H9 (cell line): ENCODE measurements at regions not wholly inside any gene's neighbourhood (a gene's known extent, or its start where the extent isn't known, plus 50 kb on each side); places are given as distances from the start of the nearest gene placed in this dataset.

Source experiments
- DNase-seq: peaks from one replicate; pipeline ENCODE4 v3.0.0-alpha.2; 2017
- H2AFZ ChIP-seq: one replicate; pipeline ENCODE4 v1.6.1; 2013; ENCODE audit warnings: mild to moderate bottlenecking, low read length, control low read depth, moderate library complexity
- H2AK5ac ChIP-seq: 2 replicates; pipeline ENCODE4 v1.6.1; 2013; ENCODE audit warnings: low read length, control low read depth, mixed read lengths; ENCODE audit not compliant: insufficient read length
- H2BK120ac ChIP-seq: one replicate; pipeline ENCODE4 v1.6.1; 2013; ENCODE audit warnings: low read depth, mild to moderate bottlenecking, low read length, control low read depth, inconsistent platforms; ENCODE audit not compliant: poor library complexity, severe bottlenecking
- H2BK12ac ChIP-seq: 2 replicates; pipeline ENCODE4 v1.6.1; 2013; ENCODE audit warnings: low read length, control low read depth, mixed read lengths, low read depth; ENCODE audit not compliant: insufficient read length
- H2BK15ac ChIP-seq: 2 replicates; pipeline ENCODE4 v1.6.1; 2013; ENCODE audit warnings: low read depth, low read length, control low read depth
- H2BK20ac ChIP-seq: one replicate; pipeline ENCODE4 v1.6.1; 2013; ENCODE audit warnings: low read depth, mild to moderate bottlenecking, low read length, control low read depth, inconsistent platforms; ENCODE audit not compliant: poor library complexity, severe bottlenecking
- H2BK5ac ChIP-seq: 2 replicates; pipeline ENCODE4 v1.6.1; 2013; ENCODE audit warnings: low read length, control low read depth, mixed read lengths; ENCODE audit not compliant: insufficient read length
- H3K14ac ChIP-seq: 2 replicates; pipeline ENCODE4 v1.6.1; 2013; ENCODE audit warnings: low read length, control low read depth; ENCODE audit not compliant: insufficient read depth
- H3K18ac ChIP-seq: 2 replicates; pipeline ENCODE4 v1.6.1; 2013; ENCODE audit warnings: low read depth, mild to moderate bottlenecking, mixed read lengths, low read length, control low read depth; ENCODE audit not compliant: insufficient read length
- H3K23ac ChIP-seq: 2 replicates; pipeline ENCODE4 v1.6.1; 2013; ENCODE audit warnings: low read length, control low read depth, mixed read lengths, low read depth; ENCODE audit not compliant: insufficient read length
- H3K23me2 ChIP-seq: 2 replicates; pipeline ENCODE4 v1.6.1; 2013; ENCODE audit warnings: low read depth, mild to moderate bottlenecking, mixed read lengths, low read length, control low read depth; ENCODE audit not compliant: insufficient read length, poor library complexity, severe bottlenecking
- H3K27ac ChIP-seq: 2 replicates; pipeline ENCODE4 v1.5.1; 2013; ENCODE audit warnings: low read length, control low read depth, mixed read lengths, low read depth; ENCODE audit not compliant: insufficient read length
- H3K27me3 ChIP-seq: 2 replicates; pipeline ENCODE4 v1.6.1; 2013; ENCODE audit warnings: low read length, control low read depth, inconsistent platforms; ENCODE audit not compliant: insufficient read depth
- H3K4ac ChIP-seq: 2 replicates; pipeline ENCODE4 v1.6.1; 2013; ENCODE audit warnings: low read depth, mild to moderate bottlenecking, control low read depth, inconsistent platforms, low read length, moderate library complexity
- H3K4me1 ChIP-seq: 2 replicates; pipeline ENCODE4 v1.6.1; 2013; ENCODE audit warnings: low read length, control low read depth, inconsistent platforms; ENCODE audit not compliant: insufficient read depth
- H3K4me2 ChIP-seq: 2 replicates; pipeline ENCODE4 v1.6.1; 2013; ENCODE audit warnings: low read length, control low read depth, mixed read lengths; ENCODE audit not compliant: insufficient read length, insufficient read depth
- H3K56ac ChIP-seq: 2 replicates; pipeline ENCODE4 v1.6.1; 2013; ENCODE audit warnings: low read depth, mild to moderate bottlenecking, mixed read lengths, low read length, control low read depth; ENCODE audit not compliant: insufficient read length
- H3K79me1 ChIP-seq: 2 replicates; pipeline ENCODE4 v1.6.1; 2013; ENCODE audit warnings: low read depth, mild to moderate bottlenecking, moderate library complexity, low read length, control low read depth, inconsistent platforms; ENCODE audit not compliant: insufficient read depth, poor library complexity, severe bottlenecking
- H3K79me2 ChIP-seq: 2 replicates; pipeline ENCODE4 v1.6.1; 2013; ENCODE audit warnings: low read length, control low read depth, inconsistent platforms; ENCODE audit not compliant: insufficient read depth
- H3K9ac ChIP-seq: 2 replicates; pipeline ENCODE4 v1.6.1; 2013; ENCODE audit warnings: low read length, control low read depth, mixed read lengths; ENCODE audit not compliant: insufficient read length; ENCODE audit errors: extremely low read depth
- H3K9me3 ChIP-seq: one replicate; pipeline ENCODE4 v1.6.1; 2013; ENCODE audit warnings: low read depth, low read length, inconsistent platforms; ENCODE audit not compliant: control insufficient read depth
- H3T11ph ChIP-seq: one replicate; pipeline ENCODE4 v1.6.1; 2013; ENCODE audit warnings: mild to moderate bottlenecking, low read length, control low read depth, inconsistent platforms
- H4K20me1 ChIP-seq: one replicate; pipeline ENCODE4 v1.6.1; 2013; ENCODE audit not compliant: control insufficient read depth, insufficient read length, insufficient read depth
- H4K5ac ChIP-seq: 2 replicates; pipeline ENCODE4 v1.6.1; 2013; ENCODE audit warnings: low read depth, mild to moderate bottlenecking, mixed read lengths, low read length, control low read depth; ENCODE audit not compliant: insufficient read length
- H4K8ac ChIP-seq: replicated peaks from 2 replicates; pipeline ENCODE4 v1.6.1; 2013; ENCODE audit warnings: low read length, control low read depth, mixed read lengths, low read depth; ENCODE audit not compliant: insufficient read length
- H4K91ac ChIP-seq: 2 replicates; pipeline ENCODE4 v1.6.1; 2013; ENCODE audit warnings: low read depth, mild to moderate bottlenecking, moderate library complexity, mixed read lengths, low read length, control low read depth; ENCODE audit not compliant: insufficient read length
- H3K27ac Mint-ChIP-seq, 3 experiments: 2 replicates in 2 of 3; 3 replicates in 1 of 3; pipeline ENCODE4 v1.8.0; 2020 to 2021; ENCODE audit warnings: mixed read lengths in 3 of 3, mild to moderate bottlenecking in 1 of 3, moderate library complexity in 1 of 3
- H3K27me3 Mint-ChIP-seq: 2 replicates; pipeline ENCODE4 v1.8.0; 2021; ENCODE audit warnings: low read depth, mild to moderate bottlenecking, moderate library complexity, mixed read lengths
- H3K36me3 Mint-ChIP-seq, 3 experiments: 2 replicates in 2 of 3; 3 replicates in 1 of 3; pipeline ENCODE4 v1.8.0; 2020 to 2021; ENCODE audit warnings: low read depth in 3 of 3, mixed read lengths in 3 of 3; ENCODE audit not compliant: insufficient read depth in 1 of 3
- H3K4me1 Mint-ChIP-seq, 2 experiments: 2 replicates each; pipeline ENCODE4 v1.8.0; 2020; ENCODE audit warnings: mixed read lengths in 2 of 2
- H3K4me3 Mint-ChIP-seq, 2 experiments: 2 replicates in 1 of 2; 3 replicates in 1 of 2; pipeline ENCODE4 v1.8.0; 2020 to 2021; ENCODE audit warnings: mild to moderate bottlenecking in 2 of 2, mixed read lengths in 2 of 2, moderate library complexity in 1 of 2
- H3K9me3 Mint-ChIP-seq, 2 experiments: 2 replicates in 1 of 2; 3 replicates in 1 of 2; pipeline ENCODE4 v1.8.0; 2020; ENCODE audit warnings: mild to moderate bottlenecking in 2 of 2, mixed read lengths in 2 of 2, moderate library complexity in 1 of 2
- CTCF ChIP-seq: fragments of 200-600 bp; sonication (generic); conservative IDR thresholded peaks from 3 replicates; pipeline ENCODE4 v1.8.0; 2021; ENCODE audit warnings: antibody characterized with exemption, mild to moderate bottlenecking
- WGBS: extraction: QIAGEN DNeasy Blood & Tissue Kit; methylation state at CpG from one replicate; pipeline ENCODE4 v1.1.7; 2013; ENCODE audit warnings: missing lambda C conversion rate, low lambda C conversion rate, mixed read lengths; ENCODE audit not compliant: insufficient read length; ENCODE audit errors: extremely low coverage; 5-methylcytosine and 5-hydroxymethylcytosine counted together

- H3K56ac ChIP-seq = no peak overlapping the region
- peaks cover 0 to 14% (median 0%) of the 10 kb centered on the region in 3 experiments; a peak in 3 of 7 replicates for H3K36me3 Mint-ChIP-seq
These were observed 264.4 kb downstream of the SYK start for GRCh38 chr9:91066042-91066415.

More at GRCh38 chr9:91066042-91066415, 264.4 kb downstream of the SYK start:
- H3K23ac ChIP-seq = no peak overlapping the region
- no peaks in the 10 kb centered on the region for H3K9me3 ChIP-seq
- no CpG with 5 or more reads among the region's 7 CpGs for WGBS
- no peaks in the 10 kb centered on the region for H3K79me2 ChIP-seq
- H2BK12ac ChIP-seq = no peak overlapping the region
- no peak overlapping the region for H3K27ac ChIP-seq
- no peak for DNase-seq
- H3K4me1 Mint-ChIP-seq = peaks cover 5 to 10% of the 10 kb centered on the region in 2 experiments; a peak in 3 of 4 replicates
- H3K4ac ChIP-seq = no peak overlapping the region
- H2AFZ ChIP-seq = no peak overlapping the region
- H3K27ac Mint-ChIP-seq = no peak overlapping the region
- no peak overlapping the region for H4K8ac ChIP-seq
- H3K9ac ChIP-seq = no peak overlapping the region
- peaks cover 6 to 11% of the 10 kb centered on the region in 2 experiments; a peak in 4 of 5 replicates for H3K9me3 Mint-ChIP-seq
- no peak overlapping the region for H3T11ph ChIP-seq
- H3K14ac ChIP-seq = no peak overlapping the region
- TF ChIP-seq CTCF = no peak
- H3K18ac ChIP-seq = no peak overlapping the region
- H2BK15ac ChIP-seq = no peak overlapping the region
- H4K91ac ChIP-seq = no peak overlapping the region
- no peaks in the 10 kb centered on the region for H3K27me3 ChIP-seq
- H3K4me3 Mint-ChIP-seq = no peak overlapping the region
- no peaks in the 10 kb centered on the region for H3K4me1 ChIP-seq
- H3K23me2 ChIP-seq = no peaks in the 10 kb centered on the region
- no peak overlapping the region for H2BK120ac ChIP-seq
- no peaks in the 10 kb centered on the region; the same call in 1 of the 2 replicates for H3K27me3 Mint-ChIP-seq
- no peak overlapping the region for H2AK5ac ChIP-seq
- H3K4me2 ChIP-seq = no peak overlapping the region
- no peak overlapping the region for H2BK20ac ChIP-seq
- H3K79me1 ChIP-seq = no peaks in the 10 kb centered on the region
- no peak overlapping the region for H2BK5ac ChIP-seq
- H4K20me1 ChIP-seq = no peaks in the 10 kb centered on the region
- H4K5ac ChIP-seq = no peak overlapping the region
